ENCODE measurements at regions not wholly inside any gene's neighbourhood (a gene's known extent, or its start where the extent isn't known, plus 50 kb on each side); places are given as distances from the start of the nearest gene placed in this dataset.

DNA sequence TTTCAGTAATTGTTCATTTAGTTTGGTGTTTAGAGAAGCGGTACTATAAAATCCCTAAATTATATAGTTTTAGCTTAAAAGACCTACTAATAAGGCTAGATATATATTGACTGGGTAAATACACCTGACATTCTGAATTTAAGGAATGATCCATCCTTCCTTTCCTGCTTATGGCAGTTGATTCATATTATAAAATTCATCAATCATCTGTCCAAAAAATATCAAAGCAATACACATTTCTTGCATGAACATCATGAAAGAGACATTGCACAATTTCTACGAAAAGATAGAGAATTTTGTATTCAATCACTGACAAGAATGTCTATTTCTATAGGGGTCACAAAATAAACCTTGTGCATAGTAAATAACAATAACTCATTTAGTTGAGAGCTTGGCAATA lies 514.9 kb downstream of the SLITRK6 start:
- TF ChIP-seq, protein P1, sequence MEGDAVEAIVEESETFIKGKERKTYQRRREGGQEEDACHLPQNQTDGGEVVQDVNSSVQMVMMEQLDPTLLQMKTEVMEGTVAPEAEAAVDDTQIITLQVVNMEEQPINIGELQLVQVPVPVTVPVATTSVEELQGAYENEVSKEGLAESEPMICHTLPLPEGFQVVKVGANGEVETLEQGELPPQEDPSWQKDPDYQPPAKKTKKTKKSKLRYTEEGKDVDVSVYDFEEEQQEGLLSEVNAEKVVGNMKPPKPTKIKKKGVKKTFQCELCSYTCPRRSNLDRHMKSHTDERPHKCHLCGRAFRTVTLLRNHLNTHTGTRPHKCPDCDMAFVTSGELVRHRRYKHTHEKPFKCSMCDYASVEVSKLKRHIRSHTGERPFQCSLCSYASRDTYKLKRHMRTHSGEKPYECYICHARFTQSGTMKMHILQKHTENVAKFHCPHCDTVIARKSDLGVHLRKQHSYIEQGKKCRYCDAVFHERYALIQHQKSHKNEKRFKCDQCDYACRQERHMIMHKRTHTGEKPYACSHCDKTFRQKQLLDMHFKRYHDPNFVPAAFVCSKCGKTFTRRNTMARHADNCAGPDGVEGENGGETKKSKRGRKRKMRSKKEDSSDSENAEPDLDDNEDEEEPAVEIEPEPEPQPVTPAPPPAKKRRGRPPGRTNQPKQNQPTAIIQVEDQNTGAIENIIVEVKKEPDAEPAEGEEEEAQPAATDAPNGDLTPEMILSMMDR (IDR thresholded peaks at IDR 0.05; ENCODE audit: low read depth, low read length), result no peak
- no peak overlapping the region for H3K4me3 ChIP-seq (ENCODE audit: low read depth, low read length)

DNA sequence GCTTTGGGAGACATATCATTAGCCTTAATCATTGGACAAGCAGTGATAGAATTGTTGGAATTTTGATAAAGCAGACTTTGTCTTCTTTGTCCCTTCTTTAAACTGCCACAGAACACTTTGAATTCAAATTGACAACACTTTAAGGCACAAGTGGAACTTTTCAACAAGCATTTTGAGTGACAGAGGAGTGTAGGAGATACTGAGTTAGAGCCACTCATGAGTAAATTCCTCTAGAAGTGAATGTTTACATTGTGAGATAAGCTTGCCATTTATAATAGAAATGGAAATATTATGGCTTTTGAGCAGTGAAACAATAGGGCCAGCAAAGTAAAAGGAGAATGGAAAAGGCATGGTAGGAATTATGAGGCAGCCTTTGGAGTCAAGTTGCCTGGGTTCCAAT lies 515.8 kb downstream of the SLITRK6 start:
- TF ChIP-seq, protein P1 (IDR thresholded peaks at IDR 0.05; ENCODE audit: low read depth, low read length), result no peak
- H3K4me3 ChIP-seq (ENCODE audit: low read depth, low read length), result no peak overlapping the region

DNA sequence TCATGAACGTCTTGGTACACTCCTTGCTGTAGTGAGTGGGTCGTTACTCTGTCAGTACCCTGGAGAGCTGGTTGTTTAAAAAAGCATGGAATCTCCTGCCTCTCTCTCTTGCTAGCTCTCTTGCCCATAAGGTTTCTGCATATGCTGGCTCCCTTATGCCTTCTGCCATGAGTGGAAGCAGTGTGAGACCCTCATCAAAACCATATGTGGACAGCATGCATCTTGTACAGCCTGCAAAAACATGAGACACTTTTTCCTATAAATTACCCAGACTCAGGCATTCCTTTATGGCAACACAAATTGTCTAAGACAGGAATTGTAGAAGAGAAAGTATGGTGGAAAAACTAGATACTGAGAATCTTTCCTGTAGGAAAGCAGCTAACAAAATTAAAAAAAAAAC lies 516.3 kb downstream of the SLITRK6 start:
- no peak overlapping the region for H3K4me3 ChIP-seq (ENCODE audit: low read depth, low read length)

DNA sequence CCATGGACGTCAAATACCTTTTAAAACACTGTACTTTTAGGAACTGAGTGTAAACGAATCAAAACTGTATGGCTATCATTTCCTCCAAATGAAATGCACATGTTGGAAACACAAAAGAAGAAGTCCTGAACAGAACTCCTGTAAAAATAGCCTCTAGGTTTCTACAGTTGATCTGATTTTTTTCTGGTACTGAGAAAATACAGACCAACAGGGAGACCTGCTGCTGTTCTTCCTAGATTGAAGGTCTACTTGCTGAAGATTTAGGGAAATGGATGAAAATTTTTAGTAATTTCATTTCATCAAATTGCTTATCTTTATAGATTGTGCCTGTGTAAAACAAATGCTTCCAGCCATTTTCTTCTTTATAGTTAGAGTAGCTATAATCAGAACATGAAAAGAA lies 520.4 kb downstream of the SLITRK6 start:
- no peak overlapping the region for H3K4me3 ChIP-seq (ENCODE audit: low read depth, low read length)
- TF ChIP-seq, protein P1 (IDR thresholded peaks at IDR 0.05; ENCODE audit: low read depth, low read length), result no peak

More for the DNA sequence above, 516.3 kb downstream of the SLITRK6 start:
- TF ChIP-seq, protein P1 (IDR thresholded peaks at IDR 0.05; ENCODE audit: low read depth, low read length), result no peak

DNA sequence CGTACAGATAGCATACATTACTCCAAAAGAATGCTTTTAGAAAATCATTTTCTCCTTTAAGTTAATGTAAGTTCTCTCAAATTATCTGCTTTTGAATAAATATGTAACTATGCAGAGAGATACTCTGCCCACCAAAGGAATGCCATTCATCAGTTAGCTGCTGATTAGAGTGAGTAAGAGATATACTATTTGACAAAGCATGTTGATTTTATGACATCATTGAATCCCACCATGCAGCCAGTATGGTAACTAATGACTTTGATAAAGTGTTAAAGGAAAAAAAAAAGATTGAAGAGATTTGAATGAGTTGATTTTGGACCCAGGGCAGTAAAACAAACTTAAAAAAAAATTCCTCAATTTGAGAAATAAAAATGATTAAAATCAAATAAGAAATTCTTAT lies 521.5 kb downstream of the SLITRK6 start:
- H3K4me3 ChIP-seq (ENCODE audit: low read depth, low read length), result no peak overlapping the region
- TF ChIP-seq, protein P1 (IDR thresholded peaks at IDR 0.05; ENCODE audit: low read depth, low read length), result no peak

DNA sequence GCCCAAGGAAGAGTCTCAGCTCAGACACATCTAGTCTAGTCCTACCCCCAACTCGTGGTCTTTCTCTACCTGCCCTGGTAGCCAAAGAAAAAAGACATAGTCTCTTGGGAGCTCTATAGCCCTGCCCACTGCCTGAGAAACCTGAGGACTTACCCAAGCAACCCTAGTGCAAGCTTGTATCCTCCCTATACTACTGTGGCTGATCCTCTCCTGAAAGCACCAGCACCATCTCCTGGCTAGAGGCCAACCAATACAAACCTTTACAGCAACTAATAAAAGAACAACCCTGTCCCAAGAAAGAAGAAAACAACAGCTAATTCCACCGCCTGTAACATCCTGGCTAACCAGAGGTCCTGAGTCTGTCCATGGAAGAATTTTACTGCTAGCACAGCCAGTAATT lies 532.4 kb downstream of the SLITRK6 start:
- H3K4me3 ChIP-seq (ENCODE audit: low read depth, low read length), result no peak overlapping the region
- TF ChIP-seq, protein P1 (IDR thresholded peaks at IDR 0.05; ENCODE audit: low read depth, low read length), result no peak

DNA sequence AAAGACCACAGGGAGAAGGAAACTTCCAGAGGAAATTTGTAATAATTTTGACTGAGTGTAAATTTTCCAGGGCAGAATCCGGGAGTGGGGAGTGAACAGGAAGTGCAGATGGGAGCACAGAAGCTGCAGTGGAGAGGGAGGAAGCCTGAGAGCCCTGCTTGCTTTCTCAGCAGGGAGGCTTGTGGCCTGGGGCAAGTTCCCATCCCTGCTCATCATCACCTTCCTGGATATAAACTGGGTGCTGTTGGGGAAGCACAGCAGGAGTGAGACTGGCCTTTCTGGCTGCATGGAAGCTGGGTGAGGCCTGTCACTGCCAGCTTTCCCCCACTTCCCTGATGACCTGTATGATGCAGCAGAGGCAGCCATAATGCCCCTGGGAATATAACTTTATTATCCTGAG lies 532.9 kb downstream of the SLITRK6 start:
- H3K4me3 ChIP-seq (ENCODE audit: low read depth, low read length), result no peak overlapping the region
- TF ChIP-seq, protein P1 (IDR thresholded peaks at IDR 0.05; ENCODE audit: low read depth, low read length), result no peak
